C4-2B (cell line): ENCODE measurements at regions not wholly inside any gene's neighbourhood (a gene's known extent, or its start where the extent isn't known, plus 50 kb on each side); places are given as distances from the start of the nearest gene placed in this dataset.

Experiments used
- CTCF ChIP-seq: fragments of 450-650 bp; conservative IDR thresholded peaks from 2 replicates; pipeline ENCODE4 v1.5.1; 2017; ENCODE audit warnings: mild to moderate bottlenecking
- ZFX ChIP-seq: fragments of 450-650 bp; IDR thresholded peaks from 2 replicates; pipeline ENCODE4 v1.6.1; 2017

- TF ChIP-seq CTCF (no peak), ZFX (no peak)
Observed at GRCh38 chr4:154030152-154030551, 241.3 kb upstream of the SFRP2 start.
